Keratinocyte (primary cell): ENCODE measurements at regions not wholly inside any gene's neighbourhood (a gene's known extent, or its start where the extent isn't known, plus 50 kb on each side); places are given as distances from the start of the nearest gene placed in this dataset.

Source experiments
- DNase-seq: peaks from one replicate; pipeline ENCODE4 v3.0.0-alpha.2; 2011; ENCODE audit warnings: low read depth, missing footprints, low spot score
- FAIRE-seq: peaks from 2 replicates; lab custom pipeline; 2011; peaks lifted over from hg19 to GRCh38; lab: Jason Lieb, UNC
- H2AFZ ChIP-seq: 2 replicates; pipeline ENCODE4 v1.6.0; 2012; ENCODE audit warnings: low read length, control low read depth, inconsistent platforms; ENCODE audit not compliant: control insufficient read depth
- H3K27ac ChIP-seq: 2 replicates; pipeline ENCODE4 v1.5.1; 2011; ENCODE audit warnings: low read length; ENCODE audit not compliant: control insufficient read depth, insufficient read depth
- H3K27me3 ChIP-seq: 3 replicates; pipeline ENCODE4 v1.6.0; 2011; ENCODE audit warnings: low read length; ENCODE audit not compliant: control insufficient read depth, insufficient read depth; ENCODE audit errors: extremely low read depth
- H3K36me3 ChIP-seq, 2 experiments: 2 replicates in 1 of 2; 3 replicates in 1 of 2; pipeline ENCODE4 v1.5.1; 2011; ENCODE audit warnings: low read length in 2 of 2, mild to moderate bottlenecking in 1 of 2; ENCODE audit not compliant: control insufficient read depth in 2 of 2, insufficient read depth in 2 of 2; ENCODE audit errors: extremely low read depth in 1 of 2
- H3K4me1 ChIP-seq: 3 replicates; pipeline ENCODE4 v1.5.1; 2011; ENCODE audit warnings: low read length; ENCODE audit not compliant: control insufficient read depth, insufficient read depth; ENCODE audit errors: extremely low read depth
- H3K4me2 ChIP-seq: 3 replicates; pipeline ENCODE4 v1.6.0; 2011; ENCODE audit warnings: low read depth, low read length; ENCODE audit not compliant: control insufficient read depth, insufficient read depth; ENCODE audit errors: extremely low read depth
- H3K4me3 ChIP-seq, 3 experiments: fragments of 200-600 bp in 1 of 3; sonication (generic) in 1 of 3; 2 replicates in 2 of 3; 3 replicates in 1 of 3; pipeline ENCODE4 v1.5.1; 2011 to 2016; ENCODE audit warnings: low read length in 3 of 3, mild to moderate bottlenecking in 3 of 3, control low read depth in 2 of 3, inconsistent platforms in 1 of 3, low read depth in 1 of 3, mixed read lengths in 1 of 3, mixed run types in 1 of 3, moderate library complexity in 1 of 3; ENCODE audit not compliant: control insufficient read depth in 2 of 3, insufficient read depth in 2 of 3; ENCODE audit errors: extremely low read depth in 1 of 3
- H3K79me2 ChIP-seq: 2 replicates; pipeline ENCODE4 v1.6.0; 2012; ENCODE audit warnings: low read length; ENCODE audit not compliant: control insufficient read depth, insufficient read depth
- H3K9ac ChIP-seq: 3 replicates; pipeline ENCODE4 v1.6.0; 2011; ENCODE audit warnings: low read length; ENCODE audit not compliant: control insufficient read depth, insufficient read depth; ENCODE audit errors: extremely low read depth
- H3K9me1 ChIP-seq: 3 replicates; pipeline ENCODE4 v1.6.0; 2011; ENCODE audit warnings: low read length; ENCODE audit not compliant: control insufficient read depth, insufficient read depth; ENCODE audit errors: extremely low read depth
- H3K9me3 ChIP-seq: 2 replicates; pipeline ENCODE4 v1.5.1; 2012; ENCODE audit warnings: low read depth, low read length; ENCODE audit not compliant: control insufficient read depth
- H4K20me1 ChIP-seq: 3 replicates; pipeline ENCODE4 v1.6.0; 2011; ENCODE audit warnings: low read length; ENCODE audit not compliant: control insufficient read depth, insufficient read depth; ENCODE audit errors: extremely low read depth
- CTCF ChIP-seq, 3 experiments: IDR thresholded peaks in 1 of 3; conservative IDR thresholded peaks in 1 of 3; optimal IDR thresholded peaks in 1 of 3; 2 replicates in 2 of 3; 3 replicates in 1 of 3; pipeline versions ENCODE3 to v1.5.1; 2011; ENCODE audit warnings: low read length in 3 of 3, mild to moderate bottlenecking in 3 of 3, moderate library complexity in 2 of 3, control low read depth in 1 of 3, inconsistent platforms in 1 of 3; ENCODE audit not compliant: insufficient read depth in 2 of 3; ENCODE audit errors: extremely low read depth in 1 of 3
- EZH2 ChIP-seq: IDR thresholded peaks from one replicate; pipeline ENCODE4 v1.6.1; 2012; ENCODE audit warnings: inconsistent platforms, mild to moderate bottlenecking, low read length, moderate library complexity
- dilution Hi-C: fragments of 300-500 bp; cut with MboI; formaldehyde crosslinking; loops from one replicate; pipeline ENCODE4 v1.7.0; 2020; ENCODE audit warnings: low sequenced_read_pairs; ENCODE audit not compliant: extremely low pct_ligation_motif_present

- Histone ChIP-seq H3K9me3 (no peaks in the 10 kb centered on the region), H3K27ac (no peak overlapping the region), H3K79me2 (no peaks in the 10 kb centered on the region), H3K36me3 (no peaks in the 10 kb centered on the region), H3K9me1 (no peaks in the 10 kb centered on the region), H4K20me1 (no peaks in the 10 kb centered on the region), H3K9ac (no peak overlapping the region), H3K27me3 (no peaks in the 10 kb centered on the region), H3K4me2 (no peak overlapping the region), H2AFZ (no peak overlapping the region), H3K4me3 (no peak overlapping the region), H3K4me1 (no peaks in the 10 kb centered on the region)
- DNase-seq (no peak), FAIRE-seq (no peak)
- dilution Hi-C loops = no loop called here
- TF ChIP-seq CTCF (optimal IDR thresholded peaks at IDR 0.05 in 1 of 3, IDR thresholded peaks at IDR 0.05 in 1 of 3, conservative IDR thresholded peaks at IDR 0.05 in 1 of 3; ENCODE audit: extremely low read depth in 1 of 3, insufficient read depth in 2 of 3, low read length in 3 of 3) = no peak
- TF ChIP-seq EZH2 = no peak
Measured at GRCh38 chr4:108502356-108502755, 118.0 kb upstream of the RPL34 start.

- H3K4me1 ChIP-seq = no peaks in the 10 kb centered on the region
- no peaks in the 10 kb centered on the region for H4K20me1 ChIP-seq
- H3K4me2 ChIP-seq = no peak overlapping the region
- DNase-seq (no peak), FAIRE-seq (no peak)
- no peaks in the 10 kb centered on the region for H3K27me3 ChIP-seq
- no peak overlapping the region for H3K9ac ChIP-seq
- no peaks in the 10 kb centered on the region for H3K79me2 ChIP-seq
- dilution Hi-C loops = no loop called here
- no peak overlapping the region for H2AFZ ChIP-seq
- H3K9me1 ChIP-seq = no peaks in the 10 kb centered on the region
- H3K27ac ChIP-seq = no peak overlapping the region
- H3K9me3 ChIP-seq = no peaks in the 10 kb centered on the region
- H3K36me3 ChIP-seq = no peaks in the 10 kb centered on the region
- TF ChIP-seq EZH2 = no peak
- no peak for TF ChIP-seq CTCF (optimal IDR thresholded peaks at IDR 0.05 in 1 of 3, IDR thresholded peaks at IDR 0.05 in 1 of 3, conservative IDR thresholded peaks at IDR 0.05 in 1 of 3; ENCODE audit: extremely low read depth in 1 of 3, insufficient read depth in 2 of 3, low read length in 3 of 3)
- no peak overlapping the region for H3K4me3 ChIP-seq
Measured at GRCh38 chr4:108498925-108499324, 121.5 kb upstream of the RPL34 start.
